Body of pancreas (tissue), 4 donors: ENCODE measurements at regions not wholly inside any gene's neighbourhood (a gene's known extent, or its start where the extent isn't known, plus 50 kb on each side); places are given as distances from the start of the nearest gene placed in this dataset.

Source experiments
- POLR2A ChIP-seq, 3 donors: fragments of 450-650 bp; IDR thresholded peaks; one replicate each; pipeline ENCODE4 v1.6.1; 2016; ENCODE audit warnings: antibody characterized with exemption in 3 of 3, mild to moderate bottlenecking in 2 of 3
- TF ChIP-seq, protein P1 (sequence below), 7 experiments: fragments of 450-650 bp in 4 of 7; fragments of 200-600 bp in 3 of 7; sonication (generic) in 3 of 7; IDR thresholded peaks; one replicate each; pipeline ENCODE4 v1.5.1; 2016 to 2019; ENCODE audit warnings: antibody characterized with exemption in 7 of 7

DNA sequence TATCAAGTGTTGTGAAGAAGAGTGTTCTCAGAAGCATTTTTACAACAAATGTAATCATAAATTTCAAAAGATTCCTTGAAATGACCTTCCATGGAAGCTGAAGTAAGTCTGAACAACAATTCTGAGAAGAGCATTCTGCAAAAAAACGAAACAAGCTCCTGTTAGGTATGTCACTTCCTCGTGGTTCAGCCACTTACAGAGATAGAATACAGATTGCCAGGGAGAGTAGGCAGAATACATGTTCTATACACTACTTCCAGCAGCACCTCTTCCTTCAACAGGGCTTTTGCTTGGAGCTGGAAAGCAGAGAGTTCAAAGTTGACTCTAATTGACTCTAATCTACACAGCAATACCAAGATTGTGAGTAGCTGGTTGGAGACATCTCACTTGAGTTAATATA, 274.5 kb downstream of the ADGRA3 start:
- TF ChIP-seq, protein P1, sequence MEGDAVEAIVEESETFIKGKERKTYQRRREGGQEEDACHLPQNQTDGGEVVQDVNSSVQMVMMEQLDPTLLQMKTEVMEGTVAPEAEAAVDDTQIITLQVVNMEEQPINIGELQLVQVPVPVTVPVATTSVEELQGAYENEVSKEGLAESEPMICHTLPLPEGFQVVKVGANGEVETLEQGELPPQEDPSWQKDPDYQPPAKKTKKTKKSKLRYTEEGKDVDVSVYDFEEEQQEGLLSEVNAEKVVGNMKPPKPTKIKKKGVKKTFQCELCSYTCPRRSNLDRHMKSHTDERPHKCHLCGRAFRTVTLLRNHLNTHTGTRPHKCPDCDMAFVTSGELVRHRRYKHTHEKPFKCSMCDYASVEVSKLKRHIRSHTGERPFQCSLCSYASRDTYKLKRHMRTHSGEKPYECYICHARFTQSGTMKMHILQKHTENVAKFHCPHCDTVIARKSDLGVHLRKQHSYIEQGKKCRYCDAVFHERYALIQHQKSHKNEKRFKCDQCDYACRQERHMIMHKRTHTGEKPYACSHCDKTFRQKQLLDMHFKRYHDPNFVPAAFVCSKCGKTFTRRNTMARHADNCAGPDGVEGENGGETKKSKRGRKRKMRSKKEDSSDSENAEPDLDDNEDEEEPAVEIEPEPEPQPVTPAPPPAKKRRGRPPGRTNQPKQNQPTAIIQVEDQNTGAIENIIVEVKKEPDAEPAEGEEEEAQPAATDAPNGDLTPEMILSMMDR (IDR thresholded peaks at IDR 0.05), result no peak
- no peak for TF ChIP-seq POLR2A (IDR thresholded peaks at IDR 0.05)
